ENCODE measurements at regions not wholly inside any gene's neighbourhood (a gene's known extent, or its start where the extent isn't known, plus 50 kb on each side); places are given as distances from the start of the nearest gene placed in this dataset.

GRCh38 chr12:90366286-90366685 lies 588.7 kb downstream of the CCER1 start:
- in situ Hi-C loops (cut with MboI; ENCODE audit: low pct_ligation_motif_present in 1 of 4, low pct_unique_long_range_greater_than_20kb in 1 of 4, low sequenced_read_pairs in 3 of 4) (no loop called here), intact Hi-C loops (cut with DNase I; ENCODE audit: low total_unique reads) (loop anchor here (10.0 kb wide), 1 partner anchor 1429 kb away; no protein-coding TSS in a partner anchor)
- TF ChIP-seq POLR2A (IDR thresholded peaks at IDR 0.05): no peak
- no peak for TF ChIP-seq EP300 (IDR thresholded peaks at IDR 0.05; ENCODE audit: low read depth)
- TF ChIP-seq CTCF (IDR thresholded peaks at IDR 0.05): no peak
- TF ChIP-seq POLR2AphosphoS5 (IDR thresholded peaks at IDR 0.05): no peak
- Histone ChIP-seq H3K4me1 (no peaks in the 10 kb centered on the region), H3K36me3 (no peaks in the 10 kb centered on the region), H3K27ac (no peak overlapping the region), H3K4me3 (no peak overlapping the region), H3K27me3 (no peaks in the 10 kb centered on the region), H3K9me3 (no peaks in the 10 kb centered on the region)
- no peak for DNase-seq
- 71 to 74% methylated on average over 2 of the region's 2 CpGs for whole genome bisulfite sequencing, 2 donors (ENCODE audit: low coverage in 1 of 2)

- TF ChIP-seq EP300 (IDR thresholded peaks at IDR 0.05; ENCODE audit: low read depth) (no peak), POLR2AphosphoS5 (IDR thresholded peaks at IDR 0.05) (no peak), POLR2A (IDR thresholded peaks at IDR 0.05) (no peak), CTCF (IDR thresholded peaks at IDR 0.05) (no peak)
- DNase-seq: no peak
- Histone ChIP-seq H3K4me3 (no peak overlapping the region), H3K27ac (no peak overlapping the region), H3K36me3 (no peaks in the 10 kb centered on the region), H3K4me1 (no peaks in the 10 kb centered on the region), H3K9me3 (no peaks in the 10 kb centered on the region), H3K27me3 (no peaks in the 10 kb centered on the region)
- intact Hi-C loops (cut with DNase I; ENCODE audit: low total_unique reads) (loop anchor here (10.0 kb wide), 1 partner anchor 1435 kb away; no protein-coding TSS in a partner anchor), in situ Hi-C loops (cut with MboI; ENCODE audit: low pct_ligation_motif_present in 1 of 4, low pct_unique_long_range_greater_than_20kb in 1 of 4, low sequenced_read_pairs in 3 of 4) (no loop called here)
Observed at GRCh38 chr12:90360300-90360699, 594.7 kb downstream of the CCER1 start.

- Histone ChIP-seq H3K9me3 (no peaks in the 10 kb centered on the region), H3K4me1 (no peaks in the 10 kb centered on the region), H3K36me3 (no peaks in the 10 kb centered on the region), H3K4me3 (no peak overlapping the region), H3K27ac (no peak overlapping the region), H3K27me3 (no peaks in the 10 kb centered on the region)
- intact Hi-C loops (cut with DNase I; ENCODE audit: low total_unique reads) (no loop called here), in situ Hi-C loops (cut with MboI; ENCODE audit: low pct_ligation_motif_present in 1 of 4, low pct_unique_long_range_greater_than_20kb in 1 of 4, low sequenced_read_pairs in 3 of 4) (no loop called here)
- 76 to 83% methylated on average over 7 to 8 of the region's 8 CpGs for WGBS, 2 donors (ENCODE audit: low coverage in 1 of 2)
- DNase-seq: no peak
- TF ChIP-seq CTCF (IDR thresholded peaks at IDR 0.05): no peak
- no peak for TF ChIP-seq EP300 (IDR thresholded peaks at IDR 0.05; ENCODE audit: low read depth)
- TF ChIP-seq POLR2A (IDR thresholded peaks at IDR 0.05): no peak
- no peak for TF ChIP-seq POLR2AphosphoS5 (IDR thresholded peaks at IDR 0.05)
Observed at GRCh38 chr12:90355711-90356355, 599.1 kb downstream of the CCER1 start.

- no peak for TF ChIP-seq CTCF (IDR thresholded peaks at IDR 0.05)
- TF ChIP-seq EP300 (IDR thresholded peaks at IDR 0.05; ENCODE audit: low read depth): no peak
- no peak for TF ChIP-seq POLR2A (IDR thresholded peaks at IDR 0.05)
- TF ChIP-seq POLR2AphosphoS5 (IDR thresholded peaks at IDR 0.05): no peak
- H3K9me3 ChIP-seq: no peaks in the 10 kb centered on the region
- H3K27ac ChIP-seq: no peak overlapping the region
- no peaks in the 10 kb centered on the region for H3K4me1 ChIP-seq
- 85% methylated on average over 2 of the region's 2 CpGs; no CpG with 5 or more reads in 1 of the 2 donors for WGBS, 2 donors (ENCODE audit: low coverage in 1 of 2)
- H3K27me3 ChIP-seq: no peaks in the 10 kb centered on the region
- DNase-seq: no peak
- intact Hi-C loops (cut with DNase I; ENCODE audit: low total_unique reads) (no loop called here), in situ Hi-C loops (cut with MboI; ENCODE audit: low pct_ligation_motif_present in 1 of 4, low pct_unique_long_range_greater_than_20kb in 1 of 4, low sequenced_read_pairs in 3 of 4) (no loop called here)
- no peak overlapping the region for H3K4me3 ChIP-seq
- H3K36me3 ChIP-seq: no peaks in the 10 kb centered on the region
Observed at GRCh38 chr12:90343966-90344365, 611.0 kb downstream of the CCER1 start.

All from transverse colon (tissue), 4 donors.